HG03025 (cell line): ENCODE measurements at regions not wholly inside any gene's neighbourhood (a gene's known extent, or its start where the extent isn't known, plus 50 kb on each side); places are given as distances from the start of the nearest gene placed in this dataset.

Experiments used
- ATAC-seq: cut with Tn5 transposase; IDR thresholded peaks from one replicate; pipeline ENCODE4 v1.9.1; 2021; ENCODE audit warnings: mild to moderate bottlenecking, moderate library complexity; ENCODE audit not compliant: unreplicated experiment, low FRiP score

DNA sequence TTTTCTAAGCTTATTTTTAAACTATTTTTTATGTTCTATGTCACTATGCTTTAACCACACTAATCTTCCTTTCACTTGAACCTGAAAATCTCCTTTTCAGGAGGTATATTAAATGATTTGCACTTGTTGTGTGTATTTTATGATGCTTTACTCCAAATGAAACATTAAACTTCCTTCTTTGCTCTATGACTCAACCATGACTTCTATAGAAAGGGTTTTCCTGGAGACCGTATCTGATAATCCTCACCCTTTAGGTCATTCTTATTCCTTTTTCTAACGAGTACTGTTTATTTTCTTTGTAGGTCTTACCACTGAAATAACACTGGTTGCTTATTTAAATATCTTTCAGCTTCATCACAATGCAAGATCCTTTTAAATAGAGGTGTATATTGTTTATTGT is 1163.2 kb downstream of the PCDH18 start:
- no peak for ATAC-seq

DNA sequence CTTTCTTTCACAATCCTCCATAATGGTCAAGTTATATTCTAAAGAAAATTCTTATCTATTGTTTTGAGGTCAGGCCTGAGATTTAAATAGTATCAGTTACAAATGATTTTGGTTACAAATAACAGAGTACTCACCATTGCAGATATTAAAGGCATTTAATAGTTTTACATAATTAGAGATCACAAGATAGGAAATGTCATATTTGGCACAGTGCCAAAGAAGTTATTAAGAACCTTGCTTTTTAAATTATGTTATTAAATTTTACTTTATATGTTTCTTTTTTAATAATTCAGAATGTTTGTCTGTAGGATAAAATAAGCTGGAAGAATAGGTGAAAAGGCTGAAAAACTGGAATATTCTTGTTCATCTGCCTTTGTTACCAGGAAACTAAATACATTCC is 1174.7 kb downstream of the PCDH18 start:
- no peak for ATAC-seq

DNA sequence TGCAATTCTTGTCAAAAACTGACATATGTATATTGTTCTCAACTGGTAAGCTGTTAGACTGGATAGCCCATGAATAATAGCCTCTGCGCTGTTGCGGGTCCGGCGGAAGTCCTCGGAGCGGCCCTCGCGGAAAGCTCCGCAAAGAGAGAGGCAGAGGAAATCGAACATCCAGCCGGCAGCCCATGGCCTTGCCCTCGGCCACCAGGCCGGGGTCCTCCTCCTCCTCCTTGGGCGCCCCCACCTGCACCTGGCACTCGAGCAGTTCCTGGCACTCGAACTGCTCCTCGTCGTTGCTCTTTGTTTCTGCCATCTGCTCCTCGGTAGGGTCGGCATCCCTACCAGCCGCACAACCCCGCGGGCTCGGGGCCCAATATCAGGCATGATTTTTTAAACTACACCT is 1176.3 kb downstream of the PCDH18 start:
- ATAC-seq = no peak

DNA sequence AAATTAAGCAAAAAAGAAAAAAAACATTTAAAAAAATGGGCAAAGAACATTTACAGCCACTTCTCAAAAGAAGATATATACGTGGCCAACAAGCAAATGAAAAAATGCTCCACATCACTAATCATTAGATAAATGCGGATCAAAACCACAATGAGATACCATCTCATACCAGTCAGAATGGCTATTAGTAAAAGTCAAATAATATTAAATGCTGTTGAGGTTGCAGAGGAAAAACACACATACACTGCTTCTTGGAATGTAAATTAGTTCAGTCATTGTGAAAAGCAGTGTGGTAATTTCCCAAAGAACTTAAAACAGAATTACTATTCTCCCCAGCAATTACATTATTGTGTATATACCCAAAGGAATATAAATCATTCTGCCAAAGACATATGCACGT is 1189.0 kb downstream of the PCDH18 start:
- no peak for ATAC-seq

DNA sequence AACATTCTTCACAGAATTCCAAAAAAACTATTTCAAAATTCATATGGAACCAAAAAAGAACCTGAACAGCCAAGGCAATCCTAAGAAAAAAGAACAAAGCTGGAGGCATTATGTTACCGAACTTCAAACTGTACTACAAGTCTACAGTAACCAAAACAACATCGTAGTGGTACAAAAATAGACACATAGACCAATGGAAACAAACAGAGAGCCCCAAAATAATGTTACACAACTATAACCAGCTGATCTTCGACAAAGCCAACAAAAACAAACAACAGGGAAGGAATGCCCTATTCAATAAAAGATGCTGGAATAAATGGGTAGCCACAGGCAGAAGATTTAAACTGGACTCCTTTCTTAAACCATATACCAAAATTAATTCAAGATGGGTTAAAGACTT is 1189.6 kb downstream of the PCDH18 start:
- no peak for ATAC-seq

DNA sequence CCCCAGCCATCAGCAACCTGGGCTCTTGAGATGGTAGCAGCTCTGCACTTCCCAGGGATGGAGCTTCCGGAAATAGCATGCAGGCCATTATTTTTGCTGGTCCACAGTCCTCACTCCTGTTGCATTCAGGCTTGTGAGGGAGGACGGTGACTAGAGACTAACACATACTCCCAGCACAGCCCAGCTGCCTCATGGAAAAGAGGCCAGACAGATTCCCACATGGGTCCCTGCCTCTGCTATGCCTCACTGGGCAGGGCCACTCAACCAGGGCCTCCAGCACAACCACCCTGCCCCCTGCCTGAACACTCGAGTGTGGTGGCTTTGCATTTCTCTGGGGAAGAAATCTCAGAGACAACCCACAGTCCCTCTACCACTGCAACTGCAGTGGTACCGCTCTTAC is 1195.1 kb downstream of the PCDH18 start:
- ATAC-seq = no peak

DNA sequence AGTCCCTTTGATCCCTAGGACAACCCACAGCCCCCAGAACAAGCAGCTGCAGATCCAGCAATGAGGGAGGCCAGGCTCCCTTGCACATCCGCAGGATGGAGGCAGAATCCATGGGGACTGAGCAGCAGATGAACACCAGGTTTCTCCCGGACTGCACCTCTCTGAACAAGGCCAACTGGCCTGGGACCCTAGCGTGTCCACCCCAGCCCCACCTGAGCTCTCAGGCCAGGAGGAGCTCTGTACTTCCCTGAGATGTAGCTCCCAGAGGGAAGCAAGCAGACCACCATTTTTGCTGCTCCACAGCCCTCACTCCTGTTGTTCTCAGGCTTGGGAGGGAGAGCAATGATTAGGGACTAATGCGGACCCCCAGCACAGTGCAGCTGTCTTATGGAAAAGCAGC is 1195.8 kb downstream of the PCDH18 start:
- no peak for ATAC-seq

DNA sequence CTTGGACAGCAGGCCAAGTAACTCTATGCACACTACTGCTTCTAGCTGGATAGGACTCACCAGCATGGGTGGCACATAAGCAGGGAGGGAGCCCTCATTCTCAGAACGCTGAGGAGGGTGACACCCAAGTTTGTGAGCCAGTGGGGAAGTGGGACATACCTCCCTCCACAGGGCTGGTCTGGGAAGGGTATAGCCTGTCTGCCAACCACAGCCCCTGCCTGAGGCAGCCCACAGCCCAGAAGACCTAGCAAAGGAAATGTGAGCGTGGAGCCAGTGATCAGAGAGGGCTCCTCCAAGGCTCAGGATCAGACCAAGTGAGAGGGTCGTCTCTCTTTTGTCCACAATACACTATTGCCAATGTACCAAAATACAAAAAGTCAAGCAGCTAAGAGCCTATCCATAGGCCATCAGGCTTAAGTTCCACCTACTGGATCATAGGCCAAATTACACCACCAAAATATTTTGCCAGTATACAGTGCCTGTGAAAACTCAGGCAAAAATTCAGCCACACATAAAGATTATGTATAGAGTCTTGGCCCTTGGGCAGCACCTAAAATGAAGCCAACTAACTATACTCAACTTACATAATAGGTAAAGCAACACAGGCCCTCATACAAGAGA is 1203.1 kb downstream of the PCDH18 start:
- ATAC-seq = no peak

DNA sequence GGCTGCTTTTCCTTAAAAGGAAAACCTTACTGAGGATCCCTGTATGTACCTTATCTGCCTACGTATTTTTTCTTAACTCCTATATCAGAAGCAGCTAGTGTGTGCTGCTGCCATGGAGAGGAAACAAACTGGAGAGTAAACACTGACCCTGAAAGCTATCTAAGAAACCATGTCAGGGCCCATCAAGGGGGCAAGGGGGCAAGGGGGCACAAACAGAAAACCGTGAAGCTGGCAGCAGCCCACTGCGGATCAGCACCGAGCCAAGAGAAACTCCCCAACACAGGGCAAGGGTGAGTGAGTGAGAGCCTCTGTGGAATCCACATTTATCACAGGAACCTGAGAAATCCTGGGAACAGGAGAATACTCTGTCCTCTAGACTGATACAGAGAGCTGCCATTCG is 1204.2 kb downstream of the PCDH18 start:
- ATAC-seq = no peak

DNA sequence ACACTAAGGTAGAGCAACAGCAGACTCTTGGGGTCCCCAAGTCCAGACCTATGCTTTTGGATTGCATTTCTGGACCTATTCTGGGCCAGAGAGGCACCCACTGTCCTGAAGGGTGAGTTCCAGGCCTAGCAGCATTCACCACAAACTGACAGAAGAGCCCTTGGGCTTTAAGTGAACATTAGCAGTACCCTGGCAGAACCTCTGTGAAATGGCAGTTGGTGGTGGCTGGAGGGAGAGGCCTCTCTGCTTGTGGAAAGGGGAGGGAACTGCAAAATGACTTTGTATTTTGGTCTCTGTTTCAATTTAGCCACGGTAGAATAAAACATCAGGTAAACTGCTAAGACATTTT is 1211.9 kb downstream of the PCDH18 start:
- ATAC-seq = no peak

DNA sequence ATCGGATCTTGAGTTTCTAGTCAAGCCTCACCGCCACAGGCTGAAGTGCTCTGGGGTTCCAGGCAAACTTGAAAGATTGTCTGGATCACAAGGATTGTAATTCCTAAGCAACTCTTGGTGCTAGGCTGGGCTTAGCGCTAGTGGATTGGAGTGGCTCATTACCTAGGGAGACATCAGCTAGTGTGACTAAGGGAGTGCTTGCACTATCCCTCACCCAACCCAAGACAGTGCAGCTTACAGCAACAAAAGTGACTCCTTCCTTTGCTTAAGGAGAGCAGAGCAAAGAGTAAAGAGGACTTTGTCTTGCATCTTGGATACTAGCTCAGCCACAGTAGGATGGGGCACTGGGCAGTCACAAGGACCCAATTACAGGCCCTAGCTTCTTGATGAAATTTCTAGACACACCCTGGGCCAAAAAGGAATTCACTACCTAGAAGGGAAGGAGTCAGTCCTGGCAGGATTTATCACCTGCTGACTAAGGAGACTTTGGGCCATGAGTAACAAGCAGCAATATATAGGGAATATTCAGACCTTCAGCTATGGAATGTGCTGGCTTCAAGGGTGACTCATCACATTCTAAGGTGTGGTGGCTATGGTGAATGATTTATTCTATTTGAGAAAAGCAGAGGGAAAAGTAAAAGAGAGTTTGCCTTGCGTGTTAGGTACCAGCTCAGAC is 1212.4 kb downstream of the PCDH18 start:
- ATAC-seq = no peak

DNA sequence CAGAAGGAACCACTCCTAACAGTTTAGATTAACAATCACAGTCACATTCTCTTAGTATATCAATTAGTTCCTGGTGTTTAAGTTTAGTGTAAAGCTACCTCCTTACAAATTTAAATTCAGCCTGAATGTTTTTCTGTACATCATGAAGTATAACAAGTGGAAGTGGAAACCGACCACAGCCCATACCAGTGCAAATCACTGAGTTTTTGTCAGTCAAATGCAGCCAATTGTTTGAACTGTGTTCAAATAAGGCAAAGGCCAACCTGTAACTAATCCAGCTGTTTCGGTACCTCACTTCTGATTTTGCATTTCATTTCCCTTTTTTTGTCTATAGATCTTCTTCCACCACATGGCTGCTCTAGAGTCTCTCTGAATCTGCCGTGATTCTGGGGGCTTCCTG is 1215.3 kb downstream of the PCDH18 start:
- no peak for ATAC-seq

DNA sequence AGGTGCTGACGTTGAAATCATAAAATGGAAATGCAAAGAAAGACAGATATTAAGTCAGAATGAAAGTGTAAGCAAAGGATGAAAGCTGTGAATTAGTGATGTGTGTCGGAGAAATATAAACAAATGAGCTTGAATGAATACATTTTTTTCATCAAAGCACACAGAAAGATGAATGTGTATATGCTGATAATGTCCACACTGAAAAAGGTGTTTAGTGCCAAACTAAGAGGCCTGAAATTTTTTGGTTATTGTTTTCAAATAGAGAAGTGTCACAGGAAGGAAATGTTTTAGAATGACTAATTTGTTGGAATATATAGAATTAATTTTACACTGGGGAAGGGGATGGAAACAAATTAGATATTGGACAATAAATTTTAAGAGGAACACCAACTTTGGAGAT is 1217.6 kb downstream of the PCDH18 start:
- no peak for ATAC-seq

DNA sequence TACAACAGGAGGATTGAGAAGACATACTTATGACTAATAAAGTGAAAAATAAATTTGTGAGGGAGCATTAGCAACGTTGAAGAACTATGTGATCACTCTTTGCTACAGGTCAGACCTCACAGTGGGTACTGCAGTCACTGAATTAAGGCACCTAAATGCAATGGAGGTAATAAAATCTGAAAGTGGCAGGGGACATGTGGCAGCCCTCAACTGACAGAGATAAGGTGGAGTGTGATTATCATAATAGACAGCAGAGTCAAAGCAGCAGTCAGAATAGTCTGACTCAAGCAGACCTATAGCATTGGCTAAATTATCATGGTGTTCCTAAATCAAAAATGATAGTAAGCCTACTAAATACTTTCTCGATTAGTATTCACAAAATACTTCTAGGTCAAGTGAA is 1220.5 kb downstream of the PCDH18 start:
- ATAC-seq = no peak

DNA sequence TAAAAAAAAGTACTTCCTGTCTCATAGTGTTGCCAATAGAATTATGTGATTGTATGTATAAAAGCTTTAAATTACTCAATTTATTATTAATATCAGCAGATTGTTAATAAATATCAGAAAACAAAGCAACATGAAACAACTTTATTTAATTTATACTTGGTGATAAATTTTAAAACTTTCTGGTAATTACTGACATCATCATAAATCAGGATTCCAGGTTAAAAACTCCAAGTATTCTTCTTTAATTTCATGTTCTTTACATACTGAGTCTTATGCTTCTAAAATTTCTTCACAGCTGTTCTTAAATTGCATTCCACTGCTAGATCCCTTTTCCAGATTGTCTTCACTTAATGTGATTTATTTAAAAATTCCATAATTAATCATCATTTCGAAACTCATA is 1224.5 kb downstream of the PCDH18 start:
- ATAC-seq = no peak

DNA sequence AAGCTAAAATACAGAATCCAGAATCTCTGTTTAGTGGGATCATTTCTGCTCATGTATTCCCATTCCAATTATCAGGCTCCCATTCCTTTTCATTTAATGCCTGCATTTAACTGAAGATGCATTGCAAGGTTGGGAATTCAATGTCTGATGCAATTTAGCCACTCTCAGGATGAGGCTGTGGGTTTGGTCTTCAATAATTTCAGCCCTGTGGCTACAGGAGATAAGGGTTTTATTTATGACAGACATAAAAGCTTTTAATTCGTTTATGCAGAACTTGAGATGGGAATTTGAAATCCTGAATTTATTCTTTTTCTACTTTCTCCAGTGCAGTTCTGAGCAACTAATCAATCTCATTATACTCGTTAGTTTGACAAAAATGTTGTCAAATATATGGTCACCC is 1225.9 kb downstream of the PCDH18 start:
- no peak for ATAC-seq

DNA sequence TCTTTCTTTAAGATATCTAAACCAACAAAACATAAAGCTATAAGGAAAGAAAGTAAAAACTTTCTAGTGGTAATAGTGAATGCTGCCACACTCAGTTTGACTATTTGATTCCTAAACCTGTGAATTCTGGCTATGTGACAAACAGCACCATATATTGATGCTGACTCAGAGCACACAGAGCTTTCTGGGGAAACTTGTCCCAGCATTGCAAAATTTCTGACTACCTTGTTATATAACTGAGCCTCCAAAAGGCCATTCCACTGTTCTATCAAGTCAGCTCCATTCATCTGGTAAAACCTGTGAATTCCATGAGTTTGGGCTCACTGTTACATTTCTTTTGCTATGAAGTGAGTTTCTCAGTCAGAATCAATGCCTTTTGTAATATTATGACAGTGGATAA is 1229.7 kb downstream of the PCDH18 start:
- ATAC-seq = no peak

DNA sequence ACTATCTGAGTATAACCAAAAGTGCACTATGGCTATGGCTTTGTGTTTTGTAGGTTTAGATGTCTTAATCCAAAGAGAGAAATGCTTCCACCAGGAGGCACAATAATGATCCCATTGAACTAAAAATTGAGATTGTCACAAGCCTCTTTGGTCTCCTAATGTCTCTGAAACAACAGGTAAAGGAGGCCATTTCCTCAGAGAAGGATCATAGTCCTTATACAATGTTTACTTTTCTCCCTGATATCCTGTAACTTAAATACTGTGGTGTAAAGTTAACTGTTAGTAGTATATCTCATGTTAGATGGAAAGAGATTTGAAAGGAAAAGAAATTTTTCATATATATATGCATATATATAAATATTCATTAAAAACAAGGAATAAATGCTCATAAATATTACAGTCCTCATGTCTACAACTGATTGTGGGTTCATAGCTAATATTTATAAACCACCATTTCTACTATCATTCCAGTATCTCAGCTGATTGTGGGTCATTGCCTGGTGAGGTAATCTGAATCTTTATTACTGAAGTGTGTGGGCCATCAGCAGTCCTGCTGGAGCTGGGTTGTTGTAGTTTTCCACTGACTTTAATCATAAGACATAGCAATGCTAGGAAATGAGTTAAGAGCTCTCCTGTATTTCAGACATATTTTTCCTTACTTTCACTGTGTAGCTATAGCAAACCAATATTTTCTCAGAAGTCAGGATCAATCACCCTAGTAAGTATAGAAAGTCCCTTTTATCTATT is 1230.4 kb downstream of the PCDH18 start:
- ATAC-seq = no peak

DNA sequence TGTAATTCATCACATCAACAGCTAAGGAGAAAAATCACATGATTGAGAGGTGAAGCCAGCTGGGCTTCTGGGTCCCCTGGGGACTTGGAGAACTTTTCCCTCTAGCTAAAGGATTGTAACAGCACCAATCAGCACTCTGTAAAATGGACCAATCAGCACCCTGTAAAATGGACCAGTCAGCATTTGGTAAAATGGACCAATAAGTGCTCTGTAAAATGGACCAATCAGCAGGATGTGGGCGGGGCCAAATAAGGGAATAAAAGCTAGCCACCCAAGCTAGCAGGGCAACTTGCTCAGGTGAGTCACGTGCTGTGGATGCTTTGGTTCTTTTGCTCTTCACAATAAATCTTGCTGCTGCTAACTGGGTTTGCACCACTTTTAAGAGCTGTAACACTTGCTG is 1248.3 kb downstream of the PCDH18 start:
- no peak for ATAC-seq

DNA sequence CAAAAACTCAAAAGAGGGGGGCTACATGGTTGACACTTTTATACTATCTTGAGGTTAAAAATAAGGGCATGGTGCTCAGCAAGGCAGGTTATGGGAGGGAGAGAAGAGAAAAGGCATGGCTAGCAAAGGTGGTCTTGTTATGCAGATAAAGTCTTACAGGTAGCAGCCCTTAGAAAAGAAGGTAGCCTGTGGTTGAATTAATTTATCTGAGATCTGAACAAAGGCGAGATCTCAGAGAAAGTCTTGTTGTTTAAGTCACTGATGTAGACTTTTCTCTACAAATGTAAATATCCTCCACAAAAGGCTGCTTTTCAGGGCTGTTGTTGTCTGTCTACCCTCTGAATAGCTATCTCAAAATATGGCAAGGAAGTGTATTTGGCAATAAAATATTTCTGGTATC is 1250.4 kb downstream of the PCDH18 start:
- ATAC-seq = no peak

DNA sequence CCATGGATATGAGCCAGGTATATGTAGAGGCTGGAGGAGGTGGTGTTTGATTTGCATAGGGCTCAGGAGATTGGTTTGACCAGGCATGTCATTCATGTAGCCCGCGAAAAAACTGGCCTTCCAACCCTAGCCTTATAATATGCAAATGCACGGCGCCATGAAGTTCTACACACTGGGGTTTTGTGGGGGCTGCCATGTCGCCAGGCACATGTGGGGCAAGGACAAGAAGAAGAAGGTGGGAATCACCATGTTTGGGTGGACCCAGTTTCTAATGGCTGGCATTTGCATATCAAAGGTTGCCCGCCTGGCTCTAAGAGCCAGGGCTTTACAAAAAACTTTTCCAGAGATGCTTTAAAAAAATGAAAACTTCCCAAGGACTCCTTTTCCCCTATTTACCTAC is 1251.0 kb downstream of the PCDH18 start:
- no peak for ATAC-seq

DNA sequence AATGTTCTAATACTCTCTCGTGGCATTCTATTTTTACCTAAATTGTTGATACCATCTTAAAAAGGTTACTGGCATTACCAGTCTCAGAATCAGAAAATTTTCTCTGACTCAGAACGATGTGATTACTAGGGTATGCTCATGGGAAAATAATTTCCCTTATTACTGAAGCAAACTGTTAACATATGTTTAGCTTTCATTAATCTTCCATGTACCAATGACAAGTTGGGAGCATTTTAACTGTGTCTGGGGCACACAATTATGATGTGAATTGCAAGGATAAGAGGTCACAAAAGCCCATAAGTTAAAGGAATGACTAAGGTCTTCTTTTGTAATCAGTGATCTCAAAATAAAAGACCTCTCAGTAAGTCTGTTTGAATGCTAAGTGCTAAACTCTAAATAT is 1254.6 kb downstream of the PCDH18 start:
- no peak for ATAC-seq
